HUES6 (cell line): ENCODE measurements at regions not wholly inside any gene's neighbourhood (a gene's known extent, or its start where the extent isn't known, plus 50 kb on each side); places are given as distances from the start of the nearest gene placed in this dataset.

Experiments used
- H3K27ac ChIP-seq: 2 replicates; pipeline ENCODE4 v1.7.0; 2013; ENCODE audit warnings: low read depth, mild to moderate bottlenecking, low read length, inconsistent platforms
- H3K27me3 ChIP-seq: 2 replicates; pipeline ENCODE4 v1.6.1; 2013; ENCODE audit warnings: low read length; ENCODE audit not compliant: control insufficient read depth, insufficient read depth
- H3K36me3 ChIP-seq: 2 replicates; pipeline ENCODE4 v1.6.1; 2013; ENCODE audit warnings: low read length; ENCODE audit not compliant: control insufficient read depth, insufficient read depth
- H3K4me1 ChIP-seq: 2 replicates; pipeline ENCODE4 v1.6.1; 2013; ENCODE audit warnings: low read length; ENCODE audit not compliant: control insufficient read depth, insufficient read depth
- H3K4me3 ChIP-seq: 2 replicates; pipeline ENCODE4 v1.5.1; 2013; ENCODE audit warnings: low read depth, low read length
- H3K9ac ChIP-seq: one replicate; pipeline ENCODE4 v1.6.1; 2013; ENCODE audit warnings: mild to moderate bottlenecking, low read length
- H3K9me3 ChIP-seq: 2 replicates; pipeline ENCODE4 v1.6.1; 2013; ENCODE audit warnings: low read depth, low read length; ENCODE audit not compliant: control insufficient read depth, insufficient read depth

- Histone ChIP-seq H3K27me3 (no peaks in the 10 kb centered on the region), H3K9me3 (peaks cover 9% of the 10 kb centered on the region), H3K27ac (no peak overlapping the region), H3K36me3 (no peaks in the 10 kb centered on the region), H3K4me1 (no peaks in the 10 kb centered on the region), H3K9ac (no peak overlapping the region), H3K4me3 (no peak overlapping the region)
Observed at GRCh38 chr2:38203446-38203810, 127.5 kb upstream of the CYP1B1 start.

GRCh38 chr2:38202713-38203445, 126.9 kb upstream of the CYP1B1 start:
- no peaks in the 10 kb centered on the region for H3K36me3 ChIP-seq
- no peak overlapping the region for H3K27ac ChIP-seq
- H3K4me3 ChIP-seq = no peak overlapping the region
- H3K27me3 ChIP-seq = no peaks in the 10 kb centered on the region
- H3K4me1 ChIP-seq = no peaks in the 10 kb centered on the region
- H3K9me3 ChIP-seq = peaks cover 9% of the 10 kb centered on the region
- H3K9ac ChIP-seq = no peak overlapping the region

GRCh38 chr2:38201784-38202183, 125.8 kb upstream of the CYP1B1 start:
- Histone ChIP-seq H3K4me3 (no peak overlapping the region), H3K9ac (no peak overlapping the region), H3K9me3 (no peaks in the 10 kb centered on the region; the same call in 1 of the 2 replicates), H3K27ac (no peak overlapping the region), H3K36me3 (no peaks in the 10 kb centered on the region), H3K27me3 (no peaks in the 10 kb centered on the region), H3K4me1 (no peaks in the 10 kb centered on the region)

GRCh38 chr2:38200598-38200997, 124.6 kb upstream of the CYP1B1 start:
- no peak overlapping the region for H3K9ac ChIP-seq
- H3K4me1 ChIP-seq = no peaks in the 10 kb centered on the region
- no peaks in the 10 kb centered on the region for H3K36me3 ChIP-seq
- no peaks in the 10 kb centered on the region for H3K27me3 ChIP-seq
- no peak overlapping the region for H3K4me3 ChIP-seq
- no peaks in the 10 kb centered on the region; the same call in 1 of the 2 replicates for H3K9me3 ChIP-seq
- H3K27ac ChIP-seq = no peak overlapping the region

- no peak overlapping the region for H3K27ac ChIP-seq
- no peaks in the 10 kb centered on the region for H3K4me1 ChIP-seq
- H3K36me3 ChIP-seq = no peaks in the 10 kb centered on the region
- H3K9me3 ChIP-seq = no peaks in the 10 kb centered on the region
- H3K27me3 ChIP-seq = no peaks in the 10 kb centered on the region
- no peak overlapping the region for H3K4me3 ChIP-seq
- no peak overlapping the region for H3K9ac ChIP-seq
Observed at GRCh38 chr2:38199127-38199526, 123.2 kb upstream of the CYP1B1 start.

- Histone ChIP-seq H3K9me3 (no peaks in the 10 kb centered on the region), H3K4me3 (no peak overlapping the region), H3K27ac (no peak overlapping the region)
Observed at GRCh38 chr2:38194751-38195150, 118.8 kb upstream of the CYP1B1 start.

GRCh38 chr2:38192976-38193375, 117.0 kb upstream of the CYP1B1 start:
- no peaks in the 10 kb centered on the region for H3K27me3 ChIP-seq

More at GRCh38 chr2:38194751-38195150, 118.8 kb upstream of the CYP1B1 start:
- H3K27me3 ChIP-seq = no peaks in the 10 kb centered on the region
- no peaks in the 10 kb centered on the region for H3K36me3 ChIP-seq
- H3K4me1 ChIP-seq = peaks cover 10% of the 10 kb centered on the region
- H3K9ac ChIP-seq = no peak overlapping the region

DNA sequence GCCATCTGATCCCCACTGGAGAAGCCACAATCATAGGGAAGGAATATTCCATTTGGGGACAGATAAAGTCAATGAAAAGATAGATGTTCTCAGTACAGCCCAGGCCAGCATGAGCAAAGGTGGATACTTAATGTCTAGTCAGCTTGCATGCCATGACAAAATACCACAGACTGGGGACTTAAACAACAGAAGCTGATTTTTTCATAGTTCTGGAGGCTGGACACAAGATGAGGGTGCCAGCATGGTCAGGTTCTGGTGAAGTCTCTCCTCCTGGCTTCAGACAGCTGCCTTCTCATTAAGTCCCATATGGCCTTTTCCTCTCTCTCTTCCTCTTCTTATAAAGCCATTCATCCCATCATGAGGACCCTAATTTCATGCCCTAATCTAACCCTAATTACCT, 116.1 kb upstream of the CYP1B1 start:
- peaks cover 10% of the 10 kb centered on the region for H3K4me1 ChIP-seq
- H3K4me3 ChIP-seq = no peak overlapping the region
- H3K9ac ChIP-seq = no peak overlapping the region
- H3K27ac ChIP-seq = no peak overlapping the region
- H3K9me3 ChIP-seq = no peaks in the 10 kb centered on the region
- H3K36me3 ChIP-seq = no peaks in the 10 kb centered on the region
- no peaks in the 10 kb centered on the region for H3K27me3 ChIP-seq

More at GRCh38 chr2:38192976-38193375, 117.0 kb upstream of the CYP1B1 start:
- Histone ChIP-seq H3K4me1 (peaks cover 10% of the 10 kb centered on the region), H3K9me3 (no peaks in the 10 kb centered on the region), H3K27ac (no peak overlapping the region), H3K4me3 (no peak overlapping the region), H3K9ac (no peak overlapping the region), H3K36me3 (no peaks in the 10 kb centered on the region)

DNA sequence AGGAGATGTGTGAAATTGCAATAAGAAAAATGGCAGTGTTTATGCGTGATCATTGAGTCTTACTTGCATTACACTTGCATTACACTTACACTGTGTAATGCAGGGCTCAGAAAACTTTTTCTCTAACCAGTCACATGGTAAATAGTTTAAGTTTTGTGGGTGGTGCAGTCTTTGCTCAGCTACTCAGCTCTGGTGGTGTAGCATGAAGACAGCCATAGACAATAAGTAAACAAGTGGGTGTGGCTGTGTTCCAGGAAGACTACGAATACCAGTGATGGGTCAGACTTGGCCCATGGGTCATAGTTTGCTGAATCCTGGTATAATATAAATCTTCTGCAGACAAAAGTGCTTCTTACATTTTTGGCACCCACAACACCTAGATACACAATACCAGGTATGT, 115.6 kb upstream of the CYP1B1 start:
- no peaks in the 10 kb centered on the region for H3K27me3 ChIP-seq
- no peak overlapping the region for H3K4me3 ChIP-seq
- H3K9ac ChIP-seq = no peak overlapping the region
- no peak overlapping the region for H3K27ac ChIP-seq
- no peaks in the 10 kb centered on the region for H3K9me3 ChIP-seq
- H3K36me3 ChIP-seq = no peaks in the 10 kb centered on the region
- peaks cover 10% of the 10 kb centered on the region for H3K4me1 ChIP-seq

- H3K27ac ChIP-seq = no peak overlapping the region
- H3K27me3 ChIP-seq = no peaks in the 10 kb centered on the region
Observed at GRCh38 chr2:38190542-38191218, 114.7 kb upstream of the CYP1B1 start.

GRCh38 chr2:38187541-38188011, 111.6 kb upstream of the CYP1B1 start:
- Histone ChIP-seq H3K27me3 (no peaks in the 10 kb centered on the region), H3K4me3 (no peak overlapping the region), H3K9ac (no peak overlapping the region), H3K4me1 (0 out of 2 replicates have a peak, but pooled peaks cover under 1% of the 10 kb centered on the region), H3K27ac (no peak overlapping the region), H3K36me3 (no peaks in the 10 kb centered on the region), H3K9me3 (no peaks in the 10 kb centered on the region)

More at GRCh38 chr2:38190542-38191218, 114.7 kb upstream of the CYP1B1 start:
- no peaks in the 10 kb centered on the region for H3K36me3 ChIP-seq
- no peak overlapping the region for H3K9ac ChIP-seq
- no peaks in the 10 kb centered on the region for H3K9me3 ChIP-seq
- H3K4me3 ChIP-seq = no peak overlapping the region
- H3K4me1 ChIP-seq = peaks cover 10% of the 10 kb centered on the region
